Right lobe of liver (tissue), 6 donors: ENCODE measurements at regions not wholly inside any gene's neighbourhood (a gene's known extent, or its start where the extent isn't known, plus 50 kb on each side); places are given as distances from the start of the nearest gene placed in this dataset.

ENCODE experiments used
- ATAC-seq, 4 donors: fragments of 200-7000 bp; cut with Tn5 transposase; one replicate each; pipeline ENCODE4 v1.9.1; 2020; ENCODE audit warnings: mild to moderate bottlenecking in 4 of 4, moderate library complexity in 4 of 4
- DNase-seq, 3 donors: peaks; one replicate each; pipeline ENCODE4 v3.0.0-alpha.2; 2020
- H3K27ac ChIP-seq, 3 donors: fragments of 200-600 bp; one replicate each; pipeline ENCODE4 v1.8.0; 2022
- H3K27me3 ChIP-seq, 2 donors: fragments of 200-600 bp; one replicate each; pipeline ENCODE4 v1.8.0; 2022
- H3K36me3 ChIP-seq, 4 donors: fragments of 200-600 bp; sonication (generic) in 1 of 4; one replicate each; pipeline versions ENCODE4 v1.5.1 to v1.8.0; 2017 to 2022; ENCODE audit warnings: control low read depth in 1 of 4
- H3K4me1 ChIP-seq, 4 donors: fragments of 200-600 bp; sonication (generic) in 1 of 4; one replicate each; pipeline versions ENCODE4 v1.5.1 to v1.8.0; 2017 to 2022; ENCODE audit warnings: control low read depth in 1 of 4
- H3K4me3 ChIP-seq, 3 donors: fragments of 200-600 bp; one replicate each; pipeline ENCODE4 v1.8.0; 2022
- H3K9me3 ChIP-seq, 4 donors: fragments of 200-600 bp; sonication (generic) in 1 of 4; one replicate each; pipeline versions ENCODE4 v1.5.1 to v1.8.0; 2017 to 2022; ENCODE audit warnings: control low read depth in 1 of 4
- CTCF ChIP-seq, 4 donors: fragments of 200-600 bp in 3 of 4; fragments of 450-650 bp in 1 of 4; IDR thresholded peaks; one replicate each; pipeline versions ENCODE4 v1.5.1 to v1.8.0; 2016 to 2022; ENCODE audit warnings: antibody characterized with exemption in 4 of 4, mild to moderate bottlenecking in 2 of 4
- POLR2A ChIP-seq: fragments of 450-650 bp; IDR thresholded peaks from one replicate; pipeline ENCODE4 v1.6.1; 2017; ENCODE audit warnings: antibody characterized with exemption, mild to moderate bottlenecking
- WGBS: methylation state at CpG from one replicate; pipeline ENCODE4 v1.1.6; 2018; ENCODE audit warnings: low coverage, low lambda C conversion rate; ENCODE audit not compliant: insufficient coverage; ENCODE audit errors: missing lambda C conversion rate; 5-methylcytosine and 5-hydroxymethylcytosine counted together
- intact Hi-C, 2 donors: fragments of 100-400 bp; cut with DNase I; formaldehyde crosslinking; loops; one replicate each; pipeline versions ENCODE4 v1.11.2 to v1.14.1; 2022
- donor health status: DM: no; HTN: yes; CAD: no.
- donor health status: DM: no; HTN: no; CAD: no.
- donor health status: DM: no; HTN: no; CAD: no.
- donor health status: DM: no; HTN: yes; CAD: no.
- donor health status: DM: no; HTN: yes; CAD: no.

DNA sequence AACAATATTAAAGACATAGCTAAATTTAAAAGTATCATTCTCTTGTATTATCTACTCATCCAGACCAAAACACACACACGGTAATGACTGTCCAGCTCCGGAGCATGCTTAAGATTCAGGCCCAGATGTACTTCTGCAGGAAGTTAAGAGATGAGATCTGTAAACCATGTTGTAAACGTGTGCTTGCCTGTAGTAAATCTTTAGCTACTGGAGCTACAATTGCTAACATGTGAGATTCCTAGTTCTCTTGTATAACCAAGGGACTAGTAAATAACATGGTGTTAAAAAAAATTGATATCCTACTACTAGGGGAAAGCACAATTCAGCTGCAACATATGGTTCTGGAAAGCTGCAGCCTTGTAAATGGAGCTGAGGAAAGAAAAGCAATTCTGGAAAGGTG is 651.7 kb upstream of the CCDC54 start:
- Histone ChIP-seq H3K9me3 (no peaks in the 10 kb centered on the region), H3K36me3 (no peaks in the 10 kb centered on the region), H3K4me3 (no peak overlapping the region), H3K4me1 (no peaks in the 10 kb centered on the region), H3K27ac (no peak overlapping the region), H3K27me3 (no peaks in the 10 kb centered on the region)
- 34% methylated on average over 3 of the region's 3 CpGs for WGBS
- ATAC-seq (no peak), DNase-seq (no peak)
- intact Hi-C loops: no loop called here
- TF ChIP-seq CTCF (IDR thresholded peaks at IDR 0.05): no peak

- H3K36me3 ChIP-seq: no peaks in the 10 kb centered on the region
- TF ChIP-seq POLR2A (no peak), CTCF (IDR thresholded peaks at IDR 0.05) (no peak)
- no peaks in the 10 kb centered on the region for H3K9me3 ChIP-seq
- no peaks in the 10 kb centered on the region for H3K27me3 ChIP-seq
- intact Hi-C loops: no loop called here
- H3K4me3 ChIP-seq: no peak overlapping the region
- no peaks in the 10 kb centered on the region for H3K4me1 ChIP-seq
- no peak for DNase-seq
- WGBS: 38% methylated on average over 5 of the region's 5 CpGs
- no peak overlapping the region for H3K27ac ChIP-seq
- no peak for ATAC-seq
Observed at GRCh38 chr3:106728315-106729098, 648.7 kb upstream of the CCDC54 start.

- no peaks in the 10 kb centered on the region for H3K9me3 ChIP-seq
- no peaks in the 10 kb centered on the region for H3K36me3 ChIP-seq
- WGBS: 60% methylated on average over 1 of the region's 1 CpG
- no peaks in the 10 kb centered on the region for H3K27me3 ChIP-seq
- DNase-seq (no peak), ATAC-seq (no peak)
- H3K27ac ChIP-seq: no peak overlapping the region
- H3K4me1 ChIP-seq: no peaks in the 10 kb centered on the region
- intact Hi-C loops: no loop called here
- H3K4me3 ChIP-seq: no peak overlapping the region
- TF ChIP-seq CTCF (IDR thresholded peaks at IDR 0.05): no peak
- TF ChIP-seq POLR2A: no peak
Observed at GRCh38 chr3:106729481-106729880, 647.8 kb upstream of the CCDC54 start.

DNA sequence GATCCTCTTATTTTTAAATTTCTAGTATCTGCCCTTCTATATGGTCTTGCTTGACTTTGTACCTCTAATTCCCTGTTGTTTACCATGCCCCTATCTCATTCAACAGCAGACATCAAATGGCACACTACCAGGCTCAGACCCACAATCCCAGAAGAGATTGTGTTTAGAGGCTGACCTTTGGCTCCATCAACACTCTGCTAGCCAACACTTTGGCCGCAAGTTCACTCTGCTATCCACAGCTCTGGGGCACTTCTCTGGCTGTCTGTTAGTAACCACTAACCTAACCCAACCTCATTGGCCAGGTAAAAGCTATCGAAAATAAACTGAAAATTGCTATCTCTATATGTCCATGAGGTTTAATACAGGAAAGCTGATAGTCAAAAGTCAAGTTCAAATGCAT is 646.0 kb upstream of the CCDC54 start:
- no peak overlapping the region for H3K4me3 ChIP-seq
- no peak overlapping the region for H3K27ac ChIP-seq
- TF ChIP-seq CTCF (IDR thresholded peaks at IDR 0.05) (no peak), POLR2A (no peak)
- DNase-seq: no peak
- ATAC-seq: peak; percentile 32 to 70 (median 54)
- 44% methylated on average over 2 of the region's 2 CpGs for WGBS
- no peaks in the 10 kb centered on the region for H3K27me3 ChIP-seq
- no peaks in the 10 kb centered on the region for H3K9me3 ChIP-seq
- no peaks in the 10 kb centered on the region for H3K36me3 ChIP-seq
- intact Hi-C loops: no loop called here
- H3K4me1 ChIP-seq: no peaks in the 10 kb centered on the region
